ENCODE measurements at regions not wholly inside any gene's neighbourhood (a gene's known extent, or its start where the extent isn't known, plus 50 kb on each side); places are given as distances from the start of the nearest gene placed in this dataset.
"Not testable (repeated sequence)": the region's sequence is repeated elsewhere in the genome, so short reads cannot be mapped to it uniquely, and the experiment has no call there.

DNA sequence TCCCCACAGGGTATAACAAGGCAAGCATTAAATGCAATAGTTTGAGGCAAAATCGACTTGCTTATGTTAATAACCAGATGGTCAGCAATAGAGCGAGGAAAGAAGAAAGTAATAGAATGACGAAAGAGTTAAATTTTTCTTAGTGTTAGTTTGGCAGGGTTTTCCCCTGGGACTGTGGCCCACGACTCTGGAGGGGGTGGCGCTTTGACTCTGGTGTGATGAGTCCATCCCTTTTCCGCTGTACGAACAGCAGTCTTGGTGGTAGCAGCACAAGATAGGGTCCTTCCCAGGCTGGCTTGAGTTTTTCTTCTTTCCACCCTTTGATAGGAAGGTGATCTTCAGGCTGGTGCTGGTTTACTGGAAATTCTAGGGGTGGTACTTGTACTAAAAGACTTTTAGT, 69.2 kb upstream of the GMDS start:
- DNase-seq (ENCODE audit: low read depth): no peak
- H3K4me3 ChIP-seq (ENCODE audit: low read depth, low read length): no peak overlapping the region
- TF ChIP-seq, protein P1, sequence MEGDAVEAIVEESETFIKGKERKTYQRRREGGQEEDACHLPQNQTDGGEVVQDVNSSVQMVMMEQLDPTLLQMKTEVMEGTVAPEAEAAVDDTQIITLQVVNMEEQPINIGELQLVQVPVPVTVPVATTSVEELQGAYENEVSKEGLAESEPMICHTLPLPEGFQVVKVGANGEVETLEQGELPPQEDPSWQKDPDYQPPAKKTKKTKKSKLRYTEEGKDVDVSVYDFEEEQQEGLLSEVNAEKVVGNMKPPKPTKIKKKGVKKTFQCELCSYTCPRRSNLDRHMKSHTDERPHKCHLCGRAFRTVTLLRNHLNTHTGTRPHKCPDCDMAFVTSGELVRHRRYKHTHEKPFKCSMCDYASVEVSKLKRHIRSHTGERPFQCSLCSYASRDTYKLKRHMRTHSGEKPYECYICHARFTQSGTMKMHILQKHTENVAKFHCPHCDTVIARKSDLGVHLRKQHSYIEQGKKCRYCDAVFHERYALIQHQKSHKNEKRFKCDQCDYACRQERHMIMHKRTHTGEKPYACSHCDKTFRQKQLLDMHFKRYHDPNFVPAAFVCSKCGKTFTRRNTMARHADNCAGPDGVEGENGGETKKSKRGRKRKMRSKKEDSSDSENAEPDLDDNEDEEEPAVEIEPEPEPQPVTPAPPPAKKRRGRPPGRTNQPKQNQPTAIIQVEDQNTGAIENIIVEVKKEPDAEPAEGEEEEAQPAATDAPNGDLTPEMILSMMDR (IDR thresholded peaks at IDR 0.05; ENCODE audit: insufficient read depth, low read length): no peak

DNA sequence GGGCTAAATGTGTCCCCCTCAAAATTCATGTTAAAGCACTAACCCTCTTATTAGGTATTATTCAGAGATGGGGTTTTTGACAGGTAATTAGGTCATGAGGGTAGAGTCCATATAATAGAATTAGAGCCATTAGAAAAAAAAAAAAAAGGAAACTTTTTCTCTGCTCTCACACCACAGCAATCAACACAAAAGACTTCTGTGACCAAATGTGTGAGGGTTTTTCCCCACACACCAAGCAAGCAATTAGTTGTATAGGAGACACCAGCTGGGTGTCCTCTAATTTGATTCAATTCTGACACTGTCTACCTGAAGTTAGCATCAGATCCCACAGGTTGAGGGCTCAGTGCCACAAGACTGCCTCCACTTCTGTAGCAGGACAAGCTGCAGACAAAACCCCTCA, 64.6 kb upstream of the GMDS start:
- TF ChIP-seq, protein P1 (IDR thresholded peaks at IDR 0.05; ENCODE audit: insufficient read depth, low read length): no peak
- DNase-seq (ENCODE audit: low read depth): no peak
- H3K4me3 ChIP-seq (ENCODE audit: low read depth, low read length): no peak overlapping the region

DNA sequence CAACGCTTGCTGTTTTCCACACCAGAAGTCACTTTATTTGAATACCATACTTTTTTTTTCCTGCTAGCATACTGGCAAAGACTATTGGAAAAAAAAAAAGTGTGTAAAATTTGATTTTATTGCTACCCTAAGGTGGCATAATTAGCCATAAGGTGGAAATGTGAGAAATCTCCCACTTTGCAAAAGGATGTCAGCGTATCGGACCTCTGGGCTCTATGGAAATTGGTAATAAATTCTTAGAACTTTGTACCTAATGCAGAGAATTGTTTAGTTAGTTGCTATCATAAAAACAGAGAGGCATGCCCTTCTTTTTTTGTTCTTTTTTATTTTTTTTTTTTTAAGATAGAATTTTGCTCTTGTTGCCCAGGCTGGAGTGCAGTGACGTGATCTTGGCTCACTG, 63.7 kb upstream of the GMDS start:
- no peak overlapping the region for H3K4me3 ChIP-seq (ENCODE audit: low read depth, low read length)
- no peak for DNase-seq (ENCODE audit: low read depth)
- TF ChIP-seq, protein P1 (IDR thresholded peaks at IDR 0.05; ENCODE audit: insufficient read depth, low read length): no peak

DNA sequence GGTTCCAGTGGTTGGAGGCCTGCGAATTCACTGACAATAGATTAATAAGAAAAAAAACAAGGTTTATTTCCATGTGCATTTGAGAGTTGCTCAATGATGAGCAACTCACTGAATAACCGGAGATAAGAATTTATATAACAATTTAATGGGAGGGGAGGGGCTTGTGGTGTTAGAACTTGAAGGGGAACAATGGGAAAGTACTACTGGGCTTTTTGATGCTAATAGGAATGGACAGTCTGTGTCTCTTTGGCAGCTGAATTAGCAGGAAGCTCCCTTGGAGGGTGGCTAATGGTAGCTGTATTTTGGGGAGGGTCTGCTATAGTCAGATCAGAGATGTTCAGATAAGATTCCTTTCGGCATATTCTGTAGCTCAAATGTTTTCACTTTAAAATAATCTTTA, 62.4 kb upstream of the GMDS start:
- peak; percentile 0 for DNase-seq (ENCODE audit: low read depth)
- TF ChIP-seq, protein P1 (IDR thresholded peaks at IDR 0.05; ENCODE audit: insufficient read depth, low read length): no peak
- H3K4me3 ChIP-seq (ENCODE audit: low read depth, low read length): no peak overlapping the region

DNA sequence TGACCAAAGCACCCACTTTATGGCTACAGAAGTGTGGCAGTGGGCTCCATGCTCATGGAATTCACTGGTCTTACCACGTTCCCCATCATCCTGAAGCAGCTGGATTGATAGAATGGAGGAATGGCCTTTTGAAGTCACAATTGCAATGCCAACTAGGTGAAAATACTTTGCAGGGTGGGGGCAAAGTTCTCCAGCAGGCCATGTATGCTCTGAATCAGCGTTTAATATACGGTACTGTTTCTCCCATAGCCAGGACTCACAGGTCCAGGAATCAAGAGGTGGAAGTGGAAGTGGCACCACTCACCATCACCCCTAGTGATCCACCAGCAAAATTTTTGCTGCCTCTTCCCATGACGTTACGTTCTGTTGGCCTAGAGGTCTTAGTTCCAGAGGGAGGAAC, 60.5 kb upstream of the GMDS start:
- TF ChIP-seq, protein P1 (IDR thresholded peaks at IDR 0.05; ENCODE audit: insufficient read depth, low read length): no peak
- no peak for DNase-seq (ENCODE audit: low read depth)
- H3K4me3 ChIP-seq (ENCODE audit: low read depth, low read length): no peak overlapping the region

DNA sequence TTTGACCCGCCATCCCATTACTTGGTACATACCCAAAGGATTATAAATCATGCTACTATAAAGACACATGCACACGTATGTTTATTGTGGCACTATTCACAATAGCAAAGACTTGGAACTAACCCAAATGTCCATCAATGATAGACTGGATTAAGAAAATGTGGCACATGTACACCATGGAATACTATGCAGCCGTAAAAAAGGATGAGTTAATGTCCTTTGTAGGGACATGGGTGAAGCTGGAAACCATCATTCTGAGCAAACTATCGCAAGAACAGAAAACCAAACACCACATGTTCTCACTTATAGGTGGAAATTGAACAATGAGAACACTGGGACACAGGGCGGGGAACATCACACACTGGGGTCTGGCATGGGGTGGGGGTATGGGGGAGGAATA, 57.1 kb upstream of the GMDS start:
- not testable (repeated sequence) for H3K4me3 ChIP-seq (ENCODE audit: low read depth, low read length); DNase-seq (ENCODE audit: low read depth)

DNA sequence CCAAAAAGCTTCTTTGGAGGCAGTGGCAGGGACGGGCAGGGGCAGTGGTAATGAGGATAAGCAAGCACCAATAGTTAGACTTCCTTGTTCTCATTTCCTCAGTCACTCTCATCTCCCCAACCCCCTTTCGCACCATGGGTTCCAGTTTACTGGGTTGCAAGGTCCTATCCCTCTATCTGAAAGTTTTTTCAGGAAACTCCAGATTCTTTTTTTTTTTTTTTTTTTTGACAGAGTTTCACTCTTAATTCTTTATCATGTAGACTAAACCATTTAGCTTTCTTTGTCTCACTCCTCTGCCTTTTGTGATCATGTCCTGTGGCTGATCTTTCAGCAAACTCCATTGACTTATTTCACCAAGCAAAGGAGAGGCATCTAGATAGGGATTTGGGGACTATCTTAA, 51.4 kb upstream of the GMDS start:
- DNase-seq (ENCODE audit: low read depth): no peak
- no peak overlapping the region for H3K4me3 ChIP-seq (ENCODE audit: low read depth, low read length)
- TF ChIP-seq, protein P1 (IDR thresholded peaks at IDR 0.05; ENCODE audit: insufficient read depth, low read length): no peak

Small RNA genes lying in the stretch of these regions (small RNA-seq; reads per million reads assigned to genes)
- gene HMGN2P28: 0.38 reads per million
